LNCaP clone FGC (cell line): ENCODE measurements at regions not wholly inside any gene's neighbourhood (a gene's known extent, or its start where the extent isn't known, plus 50 kb on each side); places are given as distances from the start of the nearest gene placed in this dataset.
"Not testable (repeated sequence)": the region's sequence is repeated elsewhere in the genome, so short reads cannot be mapped to it uniquely, and the experiment has no call there.

Source experiments
- DNase-seq: peaks from one replicate; pipeline ENCODE4 v3.0.0-alpha.2; 2011; ENCODE audit warnings: low read depth
- H3K4me3 ChIP-seq: 2 replicates; pipeline ENCODE4 v1.5.1; 2011; ENCODE audit warnings: mild to moderate bottlenecking, low read depth, low read length, control low read depth
- TF ChIP-seq, protein P1 (sequence below): IDR thresholded peaks from 2 replicates; pipeline ENCODE4 v1.5.1; 2012; ENCODE audit warnings: mild to moderate bottlenecking; ENCODE audit not compliant: control insufficient read depth, insufficient read depth; ENCODE audit errors: extremely low read depth

DNA sequence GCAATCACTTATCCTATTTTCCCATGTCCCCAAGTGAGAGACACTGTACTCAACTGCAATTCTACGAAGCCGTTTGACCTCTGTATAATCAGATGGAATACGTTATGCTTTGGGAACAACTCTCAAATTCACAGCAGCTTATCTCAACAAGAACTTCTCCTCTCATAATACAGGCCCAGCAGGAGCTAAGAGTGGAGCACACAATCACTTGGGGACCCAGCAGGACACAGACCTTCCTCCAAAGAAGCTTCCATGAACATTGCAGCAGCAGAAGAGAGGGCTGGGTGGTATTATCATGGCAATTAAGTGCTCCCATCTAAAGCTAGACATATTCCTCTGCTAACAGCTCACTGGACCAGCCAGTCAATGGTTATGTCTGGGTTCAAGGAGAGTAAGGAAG, 428.3 kb upstream of the MIR17HG start:
- H3K4me3 ChIP-seq: no peak overlapping the region
- TF ChIP-seq, protein P1, sequence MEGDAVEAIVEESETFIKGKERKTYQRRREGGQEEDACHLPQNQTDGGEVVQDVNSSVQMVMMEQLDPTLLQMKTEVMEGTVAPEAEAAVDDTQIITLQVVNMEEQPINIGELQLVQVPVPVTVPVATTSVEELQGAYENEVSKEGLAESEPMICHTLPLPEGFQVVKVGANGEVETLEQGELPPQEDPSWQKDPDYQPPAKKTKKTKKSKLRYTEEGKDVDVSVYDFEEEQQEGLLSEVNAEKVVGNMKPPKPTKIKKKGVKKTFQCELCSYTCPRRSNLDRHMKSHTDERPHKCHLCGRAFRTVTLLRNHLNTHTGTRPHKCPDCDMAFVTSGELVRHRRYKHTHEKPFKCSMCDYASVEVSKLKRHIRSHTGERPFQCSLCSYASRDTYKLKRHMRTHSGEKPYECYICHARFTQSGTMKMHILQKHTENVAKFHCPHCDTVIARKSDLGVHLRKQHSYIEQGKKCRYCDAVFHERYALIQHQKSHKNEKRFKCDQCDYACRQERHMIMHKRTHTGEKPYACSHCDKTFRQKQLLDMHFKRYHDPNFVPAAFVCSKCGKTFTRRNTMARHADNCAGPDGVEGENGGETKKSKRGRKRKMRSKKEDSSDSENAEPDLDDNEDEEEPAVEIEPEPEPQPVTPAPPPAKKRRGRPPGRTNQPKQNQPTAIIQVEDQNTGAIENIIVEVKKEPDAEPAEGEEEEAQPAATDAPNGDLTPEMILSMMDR: no peak
- no peak for DNase-seq

DNA sequence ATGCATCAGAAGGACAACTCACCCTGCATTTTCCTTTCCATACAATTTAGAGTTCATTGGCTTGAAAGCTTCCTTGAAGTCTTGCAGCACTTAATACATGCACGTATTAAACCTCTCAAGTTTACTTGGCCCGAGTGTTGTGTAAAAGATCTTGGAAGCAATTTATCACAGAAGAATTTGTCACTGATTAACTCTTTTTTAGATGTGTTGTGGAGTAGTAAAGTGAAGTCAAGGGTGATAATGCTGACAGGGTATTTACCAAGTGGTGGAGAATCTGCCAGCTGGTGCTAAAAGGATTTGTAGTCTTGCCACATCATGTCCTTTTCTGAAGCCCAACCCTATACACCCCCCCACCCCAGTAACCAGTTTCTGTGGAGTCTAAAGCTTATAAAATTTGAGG, 421.0 kb upstream of the MIR17HG start:
- TF ChIP-seq, protein P1: no peak
- no peak overlapping the region for H3K4me3 ChIP-seq
- no peak for DNase-seq

DNA sequence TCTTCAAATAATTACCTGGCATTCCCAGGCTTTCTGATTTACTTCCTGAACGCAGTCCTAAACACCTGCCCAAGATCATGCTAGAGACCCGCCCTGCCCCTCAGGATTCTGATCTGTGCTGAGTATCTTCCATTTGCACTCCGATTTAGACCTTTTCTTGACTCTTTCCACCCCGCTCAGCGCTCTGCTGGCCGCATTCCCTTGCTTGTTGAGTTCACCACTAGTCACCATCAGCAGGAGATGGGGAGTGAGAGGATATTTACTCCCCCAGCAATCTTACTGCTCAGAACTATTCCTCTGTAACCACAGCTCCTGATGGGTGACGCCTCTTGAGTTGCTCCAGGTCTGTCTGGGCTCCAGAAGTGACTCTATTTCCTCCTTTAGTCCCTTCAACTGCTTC, 419.4 kb upstream of the MIR17HG start:
- DNase-seq: no peak
- TF ChIP-seq, protein P1: no peak
- no peak overlapping the region for H3K4me3 ChIP-seq

DNA sequence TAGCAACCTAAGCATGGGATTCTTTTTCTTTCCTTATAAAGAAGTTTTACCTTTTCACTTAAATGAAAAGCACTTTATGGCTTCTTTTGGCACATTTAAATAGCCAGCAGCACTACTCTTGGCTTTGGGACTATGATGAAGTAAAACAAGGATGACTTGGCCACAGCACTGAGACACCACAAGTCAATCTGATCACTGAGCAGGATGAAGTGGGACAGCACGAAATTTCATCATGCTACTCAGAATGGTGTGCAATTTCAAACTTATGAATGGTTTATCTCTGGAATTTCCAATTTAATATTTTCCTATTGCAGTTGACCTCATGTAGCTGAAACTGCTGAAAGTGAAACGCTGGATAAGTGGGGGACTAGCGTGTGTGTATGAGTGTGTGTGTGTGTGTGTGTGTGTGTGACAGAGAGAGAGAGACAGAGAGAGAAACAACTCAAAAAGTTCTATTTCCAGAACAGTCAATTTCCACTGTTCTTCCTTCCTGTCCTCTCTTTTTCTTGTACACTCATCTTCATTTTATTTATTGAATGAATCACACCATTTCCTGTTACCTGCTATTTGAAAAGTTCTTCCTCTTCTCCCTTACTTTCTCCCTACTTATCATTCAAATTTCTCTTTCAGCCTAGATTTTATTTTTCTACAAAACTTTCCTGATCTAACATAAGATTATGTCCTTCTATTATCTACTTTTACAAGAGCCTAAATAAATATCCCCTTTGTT, 414.2 kb upstream of the MIR17HG start:
- no peak for DNase-seq
- no peak overlapping the region for H3K4me3 ChIP-seq
- TF ChIP-seq, protein P1: no peak

DNA sequence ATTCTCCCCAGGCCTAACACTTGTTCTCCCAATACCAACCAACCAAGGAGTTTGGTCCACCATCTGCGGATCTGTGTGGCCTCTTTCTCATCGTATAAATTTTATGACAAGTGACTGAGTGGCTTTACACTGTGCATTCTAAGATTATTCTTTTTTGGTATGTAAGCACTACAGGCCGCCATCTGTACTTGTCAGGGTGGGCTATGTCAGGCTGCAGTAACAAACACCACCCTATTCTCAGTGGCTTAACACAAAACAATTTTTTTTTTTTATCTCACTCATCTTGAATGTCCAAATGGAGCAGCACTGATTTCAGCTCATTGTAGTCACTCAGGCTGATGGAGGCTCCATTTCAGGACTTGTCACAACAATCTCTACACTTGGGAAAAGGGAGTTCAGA, 412.7 kb upstream of the MIR17HG start:
- DNase-seq: no peak
- TF ChIP-seq, protein P1: no peak
- H3K4me3 ChIP-seq: no peak overlapping the region

DNA sequence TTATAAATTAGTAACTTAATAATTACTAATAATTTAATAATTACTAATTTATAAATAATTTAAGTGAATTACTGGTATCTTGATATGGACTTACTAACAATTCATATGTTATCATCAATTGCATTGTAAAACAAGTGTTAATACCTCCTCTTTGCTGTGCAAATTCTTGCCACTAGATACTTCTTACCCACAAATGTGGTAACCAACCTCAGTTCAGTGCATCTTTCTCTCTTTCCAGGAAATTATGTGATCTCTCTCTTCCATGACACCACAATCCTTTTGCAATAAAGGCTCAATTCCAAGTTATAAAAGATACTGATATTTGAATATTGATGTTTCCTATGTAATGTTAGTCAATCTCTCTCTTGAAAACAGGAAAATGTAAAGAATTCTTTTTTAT, 408.6 kb upstream of the MIR17HG start:
- H3K4me3 ChIP-seq: no peak overlapping the region
- TF ChIP-seq, protein P1: no peak
- no peak for DNase-seq

DNA sequence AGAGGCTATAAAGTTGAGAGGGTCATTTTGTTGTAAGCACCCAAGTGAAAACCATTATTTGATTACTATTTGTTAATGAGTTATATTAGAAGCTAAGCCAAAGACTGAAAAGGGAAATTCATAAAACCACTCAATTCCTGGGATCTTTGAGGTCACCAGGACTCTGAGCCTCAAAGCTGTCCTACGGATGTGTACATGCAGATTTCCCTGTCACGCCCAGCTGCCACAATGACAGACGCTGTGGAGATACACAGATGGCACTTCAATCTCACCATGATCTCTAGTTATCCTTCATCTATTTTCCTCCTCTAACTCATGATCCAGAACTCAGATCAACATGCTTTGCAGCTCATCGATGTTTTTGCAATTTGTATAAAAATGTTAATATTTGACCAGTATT, 403.5 kb upstream of the MIR17HG start:
- H3K4me3 ChIP-seq: no peak overlapping the region
- TF ChIP-seq, protein P1: no peak
- DNase-seq: no peak

DNA sequence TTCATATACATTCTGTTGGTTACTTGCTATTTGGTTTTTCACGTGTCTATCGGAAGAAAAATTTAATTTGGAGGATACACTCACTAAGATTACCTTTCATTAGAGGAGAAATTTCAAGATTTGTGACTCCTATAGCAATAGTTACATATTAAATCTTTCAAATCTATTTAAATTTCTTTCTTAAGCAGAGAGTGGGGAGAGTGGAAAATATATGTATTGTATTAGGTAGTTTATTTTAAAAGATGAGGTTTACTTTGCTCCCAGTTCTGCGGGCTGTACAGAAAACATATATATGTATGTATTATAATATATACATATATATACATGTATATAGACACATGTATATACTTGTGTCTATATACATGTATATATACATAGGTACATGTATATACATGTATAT, 402.3 kb upstream of the MIR17HG start:
- DNase-seq, H3K4me3 ChIP-seq: not testable (repeated sequence)

DNA sequence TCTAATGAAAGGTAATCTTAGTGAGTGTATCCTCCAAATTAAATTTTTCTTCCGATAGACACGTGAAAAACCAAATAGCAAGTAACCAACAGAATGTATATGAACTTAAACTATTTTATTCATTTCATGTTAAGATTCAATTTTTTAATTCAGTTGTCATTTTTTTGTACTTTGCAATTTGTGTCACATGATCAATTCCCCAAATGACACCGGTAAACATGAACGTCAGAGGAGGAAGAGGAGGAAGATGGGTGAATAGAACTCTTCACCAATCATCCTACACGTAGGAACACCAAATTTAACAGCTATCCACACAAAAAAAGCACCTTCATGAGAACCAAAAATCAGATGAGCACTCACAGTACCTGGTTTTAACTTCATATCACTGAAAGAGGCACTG, 401.4 kb upstream of the MIR17HG start:
- H3K4me3 ChIP-seq, DNase-seq: not testable (repeated sequence)
